Left lung (tissue), 4 donors: ENCODE measurements at regions not wholly inside any gene's neighbourhood (a gene's known extent, or its start where the extent isn't known, plus 50 kb on each side); places are given as distances from the start of the nearest gene placed in this dataset.

ENCODE experiments used
- ATAC-seq: fragments of 200-7000 bp; cut with Tn5 transposase; one replicate; pipeline ENCODE4 v1.9.1; 2020; ENCODE audit warnings: moderate library complexity
- DNase-seq, 4 donors: peaks; one replicate each; pipeline ENCODE4 v3.0.0-alpha.2; 2013 to 2020
- H3K27ac ChIP-seq, 2 donors: fragments of 200-600 bp; sonication (generic) in 1 of 2; one replicate each; pipeline versions ENCODE4 v1.5.0 to v1.8.0; 2020 to 2021
- H3K27me3 ChIP-seq, 2 donors: fragments of 200-600 bp; sonication (generic) in 1 of 2; one replicate each; pipeline versions ENCODE4 v1.5.0 to v1.8.0; 2020 to 2021
- H3K36me3 ChIP-seq, 2 donors: fragments of 200-600 bp; sonication (generic) in 1 of 2; one replicate each; pipeline versions ENCODE4 v1.5.0 to v1.8.0; 2020 to 2021
- H3K4me1 ChIP-seq, 2 donors: fragments of 200-600 bp; one replicate each; pipeline ENCODE4 v1.8.0; 2021
- H3K4me3 ChIP-seq, 2 donors: fragments of 200-600 bp; sonication (generic) in 1 of 2; one replicate each; pipeline versions ENCODE4 v1.5.0 to v1.8.0; 2020 to 2021; ENCODE audit warnings: mild to moderate bottlenecking in 1 of 2
- H3K9me3 ChIP-seq, 2 donors: fragments of 200-600 bp; sonication (generic) in 1 of 2; one replicate each; pipeline versions ENCODE4 v1.5.0 to v1.8.0; 2020 to 2021
- intact Hi-C, 2 donors: fragments of 100-400 bp; cut with DNase I; formaldehyde crosslinking; loops; one replicate each; pipeline versions ENCODE4 v1.11.2 to v1.14.2; 2022
- TF ChIP-seq, protein P1 (sequence below), 2 donors: fragments of 200-600 bp; sonication (generic) in 1 of 2; IDR thresholded peaks; one replicate each; pipeline versions ENCODE4 v1.5.0 to v1.8.0; 2021; ENCODE audit warnings: antibody characterized with exemption in 2 of 2
- donor health status: DM: no; HTN: yes; CAD: no.
- donor health status: DM: no; HTN: no; CAD: no.

DNA sequence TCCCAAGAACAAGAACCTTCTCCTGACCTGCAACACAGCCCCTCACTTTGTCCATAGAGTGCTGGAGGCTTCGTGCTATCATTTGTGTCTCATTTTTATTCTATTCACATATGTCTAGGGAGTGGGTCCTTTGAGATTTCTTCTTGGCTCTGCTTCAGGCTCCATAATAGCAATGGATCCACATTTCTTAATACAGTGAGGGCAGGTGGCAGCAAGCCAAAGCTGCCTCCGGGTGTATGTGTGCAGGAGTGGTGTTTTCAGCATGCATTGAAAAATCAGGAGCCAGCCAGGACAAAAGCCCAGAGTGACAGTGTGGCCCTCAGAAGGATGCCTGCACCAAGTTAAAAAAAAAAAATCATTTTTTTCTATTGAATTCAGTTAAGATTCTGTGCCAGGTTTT, 115.1 kb upstream of the PELI1 start:
- Histone ChIP-seq H3K4me3 (no peak overlapping the region), H3K27ac (peak overlapping the region in 1 of 2 donors; percentile 90), H3K9me3 (no peaks in the 10 kb centered on the region), H3K36me3 (no peaks in the 10 kb centered on the region), H3K4me1 (peaks cover 5 to 55% of the 10 kb centered on the region in 2 donors), H3K27me3 (no peaks in the 10 kb centered on the region)
- ATAC-seq, result no peak
- no peak for DNase-seq
- intact Hi-C loops, result no loop called here
- TF ChIP-seq, protein P1, sequence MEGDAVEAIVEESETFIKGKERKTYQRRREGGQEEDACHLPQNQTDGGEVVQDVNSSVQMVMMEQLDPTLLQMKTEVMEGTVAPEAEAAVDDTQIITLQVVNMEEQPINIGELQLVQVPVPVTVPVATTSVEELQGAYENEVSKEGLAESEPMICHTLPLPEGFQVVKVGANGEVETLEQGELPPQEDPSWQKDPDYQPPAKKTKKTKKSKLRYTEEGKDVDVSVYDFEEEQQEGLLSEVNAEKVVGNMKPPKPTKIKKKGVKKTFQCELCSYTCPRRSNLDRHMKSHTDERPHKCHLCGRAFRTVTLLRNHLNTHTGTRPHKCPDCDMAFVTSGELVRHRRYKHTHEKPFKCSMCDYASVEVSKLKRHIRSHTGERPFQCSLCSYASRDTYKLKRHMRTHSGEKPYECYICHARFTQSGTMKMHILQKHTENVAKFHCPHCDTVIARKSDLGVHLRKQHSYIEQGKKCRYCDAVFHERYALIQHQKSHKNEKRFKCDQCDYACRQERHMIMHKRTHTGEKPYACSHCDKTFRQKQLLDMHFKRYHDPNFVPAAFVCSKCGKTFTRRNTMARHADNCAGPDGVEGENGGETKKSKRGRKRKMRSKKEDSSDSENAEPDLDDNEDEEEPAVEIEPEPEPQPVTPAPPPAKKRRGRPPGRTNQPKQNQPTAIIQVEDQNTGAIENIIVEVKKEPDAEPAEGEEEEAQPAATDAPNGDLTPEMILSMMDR (IDR thresholded peaks at IDR 0.05), result no peak

DNA sequence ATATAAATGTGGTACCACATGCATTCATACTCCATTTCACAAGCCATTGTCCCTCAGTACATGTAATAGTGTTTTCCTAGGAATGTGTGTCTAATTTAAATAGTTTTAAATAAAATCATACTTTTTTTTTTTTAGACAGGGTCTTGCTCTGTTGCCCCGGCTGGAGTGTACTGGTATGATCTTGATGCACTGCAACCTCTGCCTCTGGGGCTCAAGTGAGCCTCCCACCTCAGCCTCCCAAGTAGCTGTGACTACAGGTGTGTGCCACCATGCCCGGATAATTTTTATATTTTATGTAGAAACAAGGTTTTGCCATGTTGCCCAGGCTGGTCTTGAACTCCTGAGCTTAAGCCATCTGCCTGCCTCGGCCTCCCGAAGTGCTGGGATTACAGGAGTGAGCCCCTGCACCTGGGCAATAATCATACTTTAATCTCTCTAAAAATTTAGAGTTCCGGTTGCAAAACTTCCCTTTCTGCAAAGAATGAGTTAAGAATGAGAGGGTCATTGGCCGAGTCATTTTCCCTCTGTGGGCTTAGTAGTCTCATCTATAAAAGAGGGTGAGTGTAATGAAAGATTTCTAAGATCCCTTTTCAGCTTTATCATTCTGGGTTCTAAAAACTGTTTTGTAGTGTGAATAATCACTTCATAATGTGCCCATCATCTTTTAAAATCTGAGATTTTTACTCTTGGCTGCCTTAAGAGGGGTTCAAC, 116.0 kb upstream of the PELI1 start:
- ATAC-seq (no peak), DNase-seq (no peak)
- TF ChIP-seq, protein P1 (IDR thresholded peaks at IDR 0.05), result no peak
- Histone ChIP-seq H3K36me3 (no peaks in the 10 kb centered on the region), H3K27me3 (no peaks in the 10 kb centered on the region), H3K27ac (peak overlapping the region; percentile 72 to 90), H3K4me3 (no peak overlapping the region), H3K4me1 (peaks cover 5 to 56% of the 10 kb centered on the region in 2 donors), H3K9me3 (no peaks in the 10 kb centered on the region)
- intact Hi-C loops, result no loop called here

DNA sequence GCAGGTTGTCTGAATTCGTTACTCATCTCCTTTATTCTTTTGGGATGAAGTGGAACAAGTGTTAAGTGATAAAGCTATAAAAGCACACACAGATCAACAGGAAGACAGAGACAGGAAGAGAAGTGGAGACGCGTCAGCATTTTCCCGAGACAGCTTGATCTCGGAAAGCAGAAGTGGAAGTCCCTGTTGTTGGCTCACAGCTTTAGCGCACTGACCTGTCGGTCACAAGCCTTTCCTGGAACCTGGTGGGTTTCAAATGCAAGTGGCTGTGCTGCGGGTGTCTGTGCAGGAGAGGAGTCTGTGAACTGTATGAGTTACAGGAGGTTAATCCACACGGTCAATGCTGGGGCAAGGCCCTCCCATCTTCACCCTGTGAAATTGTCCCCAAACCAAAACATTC, 116.6 kb upstream of the PELI1 start:
- Histone ChIP-seq H3K4me1 (peaks cover 5 to 56% of the 10 kb centered on the region in 2 donors), H3K27ac (peak overlapping the region; percentile 72 to 90), H3K9me3 (no peaks in the 10 kb centered on the region), H3K27me3 (no peaks in the 10 kb centered on the region), H3K36me3 (no peaks in the 10 kb centered on the region), H3K4me3 (no peak overlapping the region)
- TF ChIP-seq, protein P1 (IDR thresholded peaks at IDR 0.05), result no peak
- intact Hi-C loops, result no loop called here
- DNase-seq (peak in 2 of 4 donors; percentile 80 to 81), ATAC-seq (peak; percentile 77)

DNA sequence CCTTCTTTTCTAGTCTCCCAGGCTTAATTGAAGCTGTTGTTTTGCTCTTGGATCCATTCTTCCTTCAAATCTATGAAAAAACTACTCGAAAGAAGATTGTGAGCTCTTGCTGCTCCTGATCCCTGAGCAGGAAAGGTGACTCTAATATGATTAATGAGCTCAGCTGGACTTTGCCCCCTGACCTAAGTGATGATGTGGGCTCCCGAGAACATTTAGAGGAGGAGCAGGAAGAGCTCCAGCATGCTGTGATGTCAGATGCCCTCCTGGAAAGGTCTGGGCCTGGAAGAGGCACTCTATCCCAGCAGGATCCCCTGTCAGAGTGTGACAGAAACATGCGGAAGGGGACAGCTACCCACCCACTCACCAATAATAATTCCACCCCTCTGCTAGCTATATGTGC, 117.9 kb upstream of the PELI1 start:
- Histone ChIP-seq H3K9me3 (no peaks in the 10 kb centered on the region), H3K4me1 (peaks cover 5 to 56% of the 10 kb centered on the region in 2 donors), H3K36me3 (no peaks in the 10 kb centered on the region), H3K4me3 (no peak overlapping the region), H3K27me3 (no peaks in the 10 kb centered on the region), H3K27ac (peak overlapping the region in 1 of 2 donors; percentile 90)
- ATAC-seq, result no peak
- DNase-seq, result no peak
- intact Hi-C loops, result no loop called here
- TF ChIP-seq, protein P1 (IDR thresholded peaks at IDR 0.05), result no peak

DNA sequence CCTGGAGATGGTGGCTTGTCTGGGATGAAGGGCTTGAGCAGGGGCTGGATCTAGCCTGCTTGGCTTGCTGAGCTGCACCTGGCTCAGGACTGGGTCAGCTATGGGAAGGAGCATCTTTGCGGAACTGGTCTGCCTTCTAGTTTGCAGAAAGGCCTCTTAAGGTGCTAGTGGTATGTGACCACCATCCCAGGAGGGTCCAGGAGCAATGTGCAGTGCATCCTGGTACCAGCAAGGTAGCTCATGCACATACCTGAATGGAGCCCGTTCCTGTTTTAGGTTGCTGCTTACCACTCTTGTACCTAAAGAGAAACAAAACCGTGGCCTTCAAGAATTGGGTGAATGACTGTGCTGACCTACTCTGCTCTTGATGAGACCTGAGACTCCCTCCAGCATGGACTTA, 118.6 kb upstream of the PELI1 start:
- no peaks in the 10 kb centered on the region for H3K9me3 ChIP-seq
- intact Hi-C loops, result no loop called here
- ATAC-seq, result no peak
- no peaks in the 10 kb centered on the region for H3K27me3 ChIP-seq
- H3K4me1 ChIP-seq, result peaks cover 5 to 60% of the 10 kb centered on the region in 2 donors
- TF ChIP-seq, protein P1 (IDR thresholded peaks at IDR 0.05), result no peak
- no peaks in the 10 kb centered on the region for H3K36me3 ChIP-seq
- DNase-seq, result no peak
- H3K27ac ChIP-seq, result peak overlapping the region in 1 of 2 donors; percentile 90
- no peak overlapping the region for H3K4me3 ChIP-seq
